Kidney capillary endothelial cell (primary cell): ENCODE measurements at regions not wholly inside any gene's neighbourhood (a gene's known extent, or its start where the extent isn't known, plus 50 kb on each side); places are given as distances from the start of the nearest gene placed in this dataset.

Experiments used
- DNase-seq: peaks from one replicate; pipeline ENCODE4 v3.0.0-alpha.2; 2018; ENCODE audit warnings: low spot score

GRCh38 chr22:44613196-44613595, 88.8 kb upstream of the PRR5 start:
- no peak for DNase-seq

GRCh38 chr22:44611880-44612496, 90.0 kb upstream of the PRR5 start:
- DNase-seq: no peak

GRCh38 chr22:44610071-44610470, 91.9 kb upstream of the PRR5 start:
- no peak for DNase-seq

GRCh38 chr22:44609400-44609988, 92.5 kb upstream of the PRR5 start:
- no peak for DNase-seq

GRCh38 chr22:44608597-44609399, 93.2 kb upstream of the PRR5 start:
- DNase-seq: no peak

DNA sequence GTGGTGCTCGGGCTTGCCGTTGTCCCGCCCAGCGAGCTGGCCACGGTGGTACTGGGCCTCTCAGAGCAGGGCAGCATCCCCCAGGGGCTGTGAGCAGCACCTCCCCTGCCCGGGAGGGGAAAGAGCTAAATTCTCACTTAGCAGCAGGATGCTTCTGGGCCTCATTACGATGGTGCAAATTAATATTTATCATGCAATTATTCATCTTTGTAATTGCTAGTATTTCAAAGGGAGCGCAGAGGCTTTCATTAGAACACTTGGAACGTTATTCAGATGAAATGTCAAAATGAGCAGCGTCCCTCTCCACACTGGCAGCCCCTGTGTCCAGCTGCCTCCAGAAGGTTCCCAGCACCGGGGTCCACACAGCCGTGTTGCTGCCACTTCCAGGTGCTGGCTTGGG, 95.9 kb upstream of the PRR5 start:
- no peak for DNase-seq

GRCh38 chr22:44605486-44605885, 96.5 kb upstream of the PRR5 start:
- no peak for DNase-seq

DNA sequence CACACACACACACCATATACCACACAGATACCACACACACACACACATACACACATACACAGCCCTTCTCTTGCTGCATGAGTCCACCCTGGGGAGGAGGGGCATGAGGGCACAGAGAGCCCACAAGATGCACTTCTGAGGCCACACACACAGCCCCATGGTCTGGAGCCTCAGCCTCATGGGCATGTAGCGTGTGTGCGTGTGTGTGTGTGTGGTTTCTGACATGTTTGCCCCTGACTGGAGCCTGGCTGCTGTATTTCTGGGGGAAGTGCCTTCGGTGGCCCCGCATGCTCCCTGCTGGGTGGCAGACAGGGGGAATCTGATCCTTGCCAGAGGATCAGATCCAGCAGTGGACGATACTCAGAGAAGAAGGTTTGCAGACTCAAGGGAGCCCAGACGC, 97.0 kb upstream of the PRR5 start:
- no peak for DNase-seq

GRCh38 chr22:44604455-44604854, 97.5 kb upstream of the PRR5 start:
- no peak for DNase-seq

DNA sequence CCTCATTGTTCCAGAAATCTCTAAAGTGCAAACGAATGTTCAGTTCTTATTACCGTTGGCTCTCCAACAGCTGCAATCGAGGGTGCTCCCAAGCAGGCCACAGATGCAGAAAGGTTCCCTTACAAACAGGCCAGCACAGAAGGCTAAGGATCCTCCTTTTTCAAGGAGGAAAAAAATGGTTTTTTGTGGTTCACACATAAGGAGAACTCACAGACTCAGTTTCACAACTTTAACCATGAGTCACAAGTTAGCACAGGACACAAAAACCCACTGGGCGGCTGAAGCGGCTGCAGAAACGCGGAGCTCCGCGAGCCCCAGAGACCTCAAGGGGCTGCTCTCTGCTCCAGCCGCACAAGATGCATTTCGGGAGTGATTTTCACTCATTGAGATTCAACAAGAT, 98.2 kb upstream of the PRR5 start:
- no peak for DNase-seq

DNA sequence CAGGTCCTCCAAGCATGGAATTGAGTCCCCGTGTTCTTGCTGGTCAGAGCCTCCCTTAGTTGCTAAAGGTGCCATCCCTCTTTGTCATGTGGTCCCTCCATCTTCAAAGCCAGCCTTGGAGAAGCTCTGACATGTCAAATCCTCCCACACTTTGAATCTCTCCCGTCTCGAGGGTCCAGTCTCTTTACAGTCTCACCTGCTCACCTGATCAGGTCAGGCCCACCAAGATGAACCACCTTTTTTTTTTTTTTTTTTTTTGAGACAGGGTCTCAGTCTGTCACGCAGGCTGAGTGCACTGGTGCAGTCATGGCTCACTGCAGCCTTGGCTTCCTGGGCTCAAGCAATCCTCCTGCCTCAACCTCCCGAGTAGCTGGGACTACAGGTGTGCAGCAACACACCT, 100.3 kb upstream of the PRR5 start:
- DNase-seq: no peak

- DNase-seq: no peak
Measured at GRCh38 chr22:44601189-44601588, 100.8 kb upstream of the PRR5 start.

- DNase-seq: no peak
Measured at GRCh38 chr22:44600207-44600785, 101.7 kb upstream of the PRR5 start.

GRCh38 chr22:44599500-44600140, 101.6 kb upstream of the RTL6 start:
- no peak for DNase-seq

DNA sequence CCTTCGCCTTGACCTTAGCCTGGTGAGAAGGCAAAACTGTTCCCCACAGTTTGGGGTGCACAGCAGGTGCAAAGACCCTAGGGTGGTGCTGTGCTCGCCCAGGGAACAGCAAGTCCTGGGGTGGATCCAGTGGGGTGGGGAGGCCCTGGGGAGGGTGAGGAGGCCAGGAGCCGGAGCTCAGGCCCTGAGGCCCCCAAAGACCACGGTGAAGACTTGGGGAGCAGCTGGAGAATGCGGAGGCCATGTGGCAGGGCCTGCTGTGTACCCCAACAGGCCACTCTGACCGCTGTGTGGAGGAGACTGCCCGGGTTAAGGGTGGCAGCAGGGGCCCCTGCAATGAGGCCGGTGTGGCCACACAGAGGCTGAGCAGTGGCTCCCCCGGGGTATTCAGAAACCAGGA, 101.1 kb upstream of the RTL6 start:
- no peak for DNase-seq

DNA sequence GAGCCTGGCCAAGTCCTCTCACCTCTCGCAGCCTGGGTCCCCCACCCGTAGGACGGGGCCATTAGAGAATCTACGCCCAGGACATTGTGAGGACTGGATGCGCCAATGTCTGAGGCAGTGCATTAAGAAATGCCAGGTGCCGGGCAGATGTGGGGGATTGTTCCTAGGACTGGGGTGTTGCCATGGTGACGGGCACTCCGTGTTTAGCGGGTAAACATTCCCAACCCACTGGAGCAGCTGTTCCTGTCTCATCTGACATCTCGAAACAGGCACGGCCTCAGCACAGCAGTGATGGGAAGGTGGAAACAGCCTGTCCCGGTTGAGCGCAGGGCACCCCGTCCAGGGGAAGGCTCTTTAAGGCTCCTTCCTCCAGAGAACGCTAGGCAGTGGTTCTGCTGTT, 99.6 kb upstream of the RTL6 start:
- DNase-seq: no peak

DNA sequence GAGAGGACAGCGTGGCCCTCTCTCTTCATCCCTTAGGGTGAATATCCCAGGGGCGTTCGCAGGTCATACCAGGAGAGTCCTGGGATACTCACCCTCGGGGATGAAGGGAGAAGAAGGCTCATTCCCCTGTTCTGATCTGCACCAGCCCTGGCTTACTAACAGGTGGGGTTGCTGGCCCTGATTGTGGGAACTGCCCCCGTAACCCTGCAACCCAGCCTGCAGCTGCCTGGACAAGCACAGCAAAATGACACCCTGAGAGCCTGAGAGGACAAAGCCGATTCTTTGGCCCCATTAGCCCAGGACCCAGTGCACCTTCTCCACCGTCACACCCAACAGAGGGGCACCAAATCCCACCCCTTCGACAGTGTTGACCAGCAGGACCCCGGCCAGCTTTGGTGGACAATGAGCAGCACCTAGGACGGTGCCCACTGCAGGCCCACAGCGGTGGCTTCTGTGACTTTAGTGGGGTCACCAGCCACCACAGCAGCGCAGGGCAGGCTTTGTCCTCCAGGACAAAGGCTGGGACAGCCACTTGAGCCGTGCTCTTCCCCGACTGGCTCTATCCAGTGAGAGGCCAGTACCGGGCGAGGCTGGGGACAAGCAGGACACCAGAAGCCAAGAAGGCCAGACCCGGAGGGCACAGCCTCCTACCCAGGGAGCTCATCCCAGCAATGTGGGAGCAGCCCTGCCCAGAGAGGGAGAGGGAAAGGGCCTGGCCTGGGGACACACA, 98.5 kb upstream of the RTL6 start:
- no peak for DNase-seq

DNA sequence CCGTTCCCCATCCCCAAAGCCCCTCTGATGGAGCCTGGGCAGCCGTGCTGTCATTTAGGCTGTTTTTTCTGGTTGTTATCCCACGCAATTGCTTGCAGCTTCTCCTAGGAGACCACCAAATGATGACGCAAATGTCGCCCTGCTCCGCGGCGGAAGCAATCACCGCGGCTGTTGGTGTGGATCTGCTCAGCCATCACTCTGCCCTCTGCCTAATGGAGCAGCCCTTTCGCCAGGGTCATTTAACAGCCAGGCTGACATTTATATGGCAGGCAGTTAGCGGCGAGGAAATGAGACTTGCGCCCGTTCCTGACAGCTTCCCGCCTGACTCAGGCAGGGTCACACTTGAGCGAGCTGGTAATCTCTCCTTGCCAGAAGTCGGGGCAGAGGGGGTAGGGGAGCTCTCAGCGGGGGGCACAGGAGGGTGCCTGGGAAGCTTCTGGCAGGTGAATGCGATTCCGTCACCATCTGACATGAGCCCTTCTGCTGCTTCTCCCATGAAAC, 97.9 kb upstream of the RTL6 start:
- peak; percentile 82 for DNase-seq

DNA sequence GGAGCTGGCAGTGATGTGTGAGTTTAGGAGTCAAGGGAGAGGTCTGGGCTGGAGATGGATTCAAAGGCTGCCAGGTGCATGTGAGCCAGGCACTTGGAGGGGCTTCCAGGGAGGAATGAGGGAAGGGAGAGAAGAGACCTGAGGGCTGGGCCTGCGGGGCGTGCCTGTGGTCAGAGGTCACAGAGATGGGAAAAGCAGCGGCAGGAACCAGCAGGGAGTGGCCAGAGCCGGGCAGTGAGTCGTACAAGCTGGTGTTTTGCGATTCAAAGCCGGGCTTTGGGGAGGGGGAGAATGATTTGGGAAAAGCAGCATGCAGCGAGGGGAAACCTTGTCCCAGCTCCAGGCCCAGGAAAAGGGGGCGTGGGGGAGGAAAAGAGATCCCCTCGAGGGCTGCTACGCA, 96.9 kb upstream of the RTL6 start:
- no peak for DNase-seq

DNA sequence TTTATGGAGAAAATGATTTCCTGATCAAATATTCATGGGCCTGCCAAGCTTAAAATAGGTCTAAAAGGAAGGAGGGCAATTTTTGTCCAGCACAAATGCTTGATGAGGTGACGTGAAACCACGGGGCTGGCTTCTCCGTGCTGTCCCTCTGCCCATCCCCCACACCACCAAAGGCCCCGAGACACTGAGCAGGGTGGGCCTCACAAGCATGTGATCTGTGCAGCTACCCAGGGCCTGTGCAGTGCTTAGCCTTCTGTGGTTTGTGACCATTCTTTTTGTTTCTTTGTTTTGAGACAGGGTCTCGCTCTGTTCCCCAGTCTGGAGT, 94.8 kb upstream of the RTL6 start:
- no peak for DNase-seq

DNA sequence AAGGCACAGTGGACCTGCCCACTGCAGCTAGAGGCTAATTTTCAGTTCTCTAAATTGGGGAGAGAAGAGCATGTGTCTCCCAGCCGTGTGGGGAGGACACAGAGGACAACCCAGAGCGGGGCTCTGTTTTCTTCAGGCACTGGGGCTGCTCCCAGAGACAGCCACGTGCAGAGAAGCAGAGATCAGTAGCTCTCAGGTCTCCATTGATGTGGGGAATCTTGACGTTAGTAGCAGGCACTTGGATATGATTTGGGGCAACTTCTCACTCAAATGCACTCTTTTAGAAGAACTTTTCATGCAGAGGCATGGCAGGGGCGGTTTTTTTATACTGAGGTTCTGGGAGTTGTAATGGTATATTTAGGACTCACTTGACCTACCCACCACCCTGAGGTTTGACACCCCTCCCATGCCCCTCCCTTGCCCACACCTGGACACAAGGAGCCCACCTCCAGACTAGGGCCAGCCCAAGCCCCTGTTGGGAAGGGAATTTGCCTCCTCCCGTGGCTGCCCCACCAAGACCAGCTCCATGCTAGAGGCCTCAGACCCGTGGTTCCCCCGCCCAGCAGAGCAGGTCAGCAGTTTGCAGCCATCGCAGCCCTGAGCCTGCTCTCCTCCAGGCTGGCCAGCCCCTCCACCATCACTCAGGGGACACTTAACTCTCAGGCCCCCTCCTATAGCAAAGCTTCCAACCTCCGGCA, 94.2 kb upstream of the RTL6 start:
- no peak for DNase-seq
